CD8-positive, alpha-beta memory T cell (primary cell): ENCODE measurements at regions not wholly inside any gene's neighbourhood (a gene's known extent, or its start where the extent isn't known, plus 50 kb on each side); places are given as distances from the start of the nearest gene placed in this dataset.

Source experiments
- CTCF ChIA-PET: fragments of 350-600 bp; sonication (Branson Sonifier 250); formaldehyde crosslinking; loops from one replicate; lab custom pipeline; 2021; ENCODE audit warnings: antibody characterized with exemption; lab: Charles Lee
- POLR2A ChIA-PET: fragments of 350-600 bp; sonication (Branson Sonifier 250); formaldehyde crosslinking; loops from one replicate; lab custom pipeline; 2021; ENCODE audit warnings: antibody characterized with exemption; lab: Charles Lee
- DNase-seq, 5 donors: peaks; one replicate each; pipeline versions ENCODE4 v3.0.0 to v3.0.0-alpha.2; 2020 to 2022; ENCODE audit warnings: mixed read lengths in 1 of 5
- H3K27ac ChIP-seq: one replicate; pipeline ENCODE4 v1.7.0; 2013; ENCODE audit warnings: low read depth, mild to moderate bottlenecking, low read length, moderate library complexity
- H3K27me3 ChIP-seq: 2 replicates; pipeline ENCODE4 v1.7.0; 2013; ENCODE audit warnings: low read length, mild to moderate bottlenecking; ENCODE audit not compliant: insufficient read depth, poor library complexity, severe bottlenecking
- H3K36me3 ChIP-seq: 2 replicates; pipeline ENCODE4 v1.7.0; 2013; ENCODE audit warnings: mild to moderate bottlenecking, low read length, moderate library complexity; ENCODE audit not compliant: insufficient read depth
- H3K4me1 ChIP-seq: 2 replicates; pipeline ENCODE4 v1.7.0; 2013; ENCODE audit warnings: mild to moderate bottlenecking, low read length, moderate library complexity; ENCODE audit not compliant: insufficient read depth
- H3K4me3 ChIP-seq: 2 replicates; pipeline ENCODE4 v1.7.0; 2013; ENCODE audit warnings: mild to moderate bottlenecking, low read length
- H3K9me3 ChIP-seq: 2 replicates; pipeline ENCODE4 v1.7.0; 2013; ENCODE audit warnings: mild to moderate bottlenecking, low read length
- H3K27ac Mint-ChIP-seq, 8 donors: one replicate each; pipeline ENCODE4 v1.8.0; 2020 to 2021; ENCODE audit warnings: mixed read lengths in 8 of 8, mild to moderate bottlenecking in 6 of 8, inconsistent platforms in 3 of 8, moderate library complexity in 3 of 8
- H3K27me3 Mint-ChIP-seq, 2 donors: one replicate each; pipeline ENCODE4 v1.8.0; 2020 to 2021; ENCODE audit warnings: mixed read lengths in 2 of 2, mild to moderate bottlenecking in 1 of 2, moderate library complexity in 1 of 2
- H3K36me3 Mint-ChIP-seq, 3 donors: one replicate each; pipeline ENCODE4 v1.8.0; 2020 to 2021; ENCODE audit warnings: mixed read lengths in 3 of 3, inconsistent platforms in 1 of 3, mild to moderate bottlenecking in 1 of 3
- H3K4me1 Mint-ChIP-seq, 3 donors: one replicate each; pipeline ENCODE4 v1.8.0; 2020 to 2021; ENCODE audit warnings: mixed read lengths in 3 of 3, inconsistent platforms in 1 of 3, mild to moderate bottlenecking in 1 of 3
- H3K4me3 Mint-ChIP-seq, 7 donors: one replicate each; pipeline ENCODE4 v1.8.0; 2020 to 2021; ENCODE audit warnings: mixed read lengths in 7 of 7, mild to moderate bottlenecking in 6 of 7, moderate library complexity in 4 of 7, inconsistent platforms in 2 of 7
- H3K9me3 Mint-ChIP-seq, 5 donors: one replicate each; pipeline ENCODE4 v1.8.0; 2020 to 2022; ENCODE audit warnings: mixed read lengths in 5 of 5, mild to moderate bottlenecking in 3 of 5, moderate library complexity in 2 of 5, inconsistent platforms in 1 of 5

DNA sequence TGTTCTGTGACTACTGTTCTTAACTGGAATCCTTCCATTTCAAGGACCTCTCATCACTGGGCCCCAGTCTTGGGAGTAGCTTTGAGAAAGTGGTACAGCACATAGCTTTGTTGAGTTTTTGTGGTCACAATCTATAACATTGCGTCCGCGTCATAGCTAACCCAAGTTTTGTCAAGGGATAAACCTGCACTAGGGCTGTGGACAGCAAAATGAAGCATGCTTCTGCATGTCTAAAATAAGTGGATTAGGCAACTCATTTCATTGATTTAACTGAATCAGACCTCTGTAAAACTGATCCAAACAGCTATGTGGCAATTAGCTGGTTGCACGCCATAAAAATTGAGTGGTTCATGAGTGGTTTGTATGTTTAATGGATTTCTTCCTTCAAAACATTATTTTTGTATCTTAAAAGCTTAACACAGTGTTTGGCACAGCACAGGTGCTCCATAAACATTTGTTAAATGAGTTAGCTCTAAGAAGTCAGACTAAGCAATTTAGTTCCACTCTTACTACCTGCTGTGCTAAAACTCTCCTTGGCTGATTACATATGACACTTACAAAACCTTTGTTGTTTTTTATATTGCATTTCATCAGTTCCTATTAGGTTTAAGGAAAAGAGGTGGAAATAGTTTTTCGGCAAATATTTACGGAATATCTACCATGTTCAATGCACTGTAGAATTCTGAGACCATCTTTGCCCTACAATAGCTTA is 160.3 kb upstream of the ATXN1 start:
- no peaks in the 10 kb centered on the region for H3K4me1 Mint-ChIP-seq
- no peak overlapping the region for H3K27ac Mint-ChIP-seq
- H3K27ac ChIP-seq: no peak overlapping the region
- H3K4me3 Mint-ChIP-seq: no peak overlapping the region
- H3K27me3 Mint-ChIP-seq: peaks cover 6 to 25% of the 10 kb centered on the region in 2 donors
- H3K4me3 ChIP-seq: no peak overlapping the region
- ChIA-PET POLR2A (no interaction called here), CTCF (no interaction called here)
- H3K4me1 ChIP-seq: no peaks in the 10 kb centered on the region
- H3K36me3 Mint-ChIP-seq: no peaks in the 10 kb centered on the region
- no peaks in the 10 kb centered on the region for H3K36me3 ChIP-seq
- no peak for DNase-seq
- no peaks in the 10 kb centered on the region for H3K9me3 Mint-ChIP-seq
- no peaks in the 10 kb centered on the region for H3K9me3 ChIP-seq
- no peaks in the 10 kb centered on the region for H3K27me3 ChIP-seq

DNA sequence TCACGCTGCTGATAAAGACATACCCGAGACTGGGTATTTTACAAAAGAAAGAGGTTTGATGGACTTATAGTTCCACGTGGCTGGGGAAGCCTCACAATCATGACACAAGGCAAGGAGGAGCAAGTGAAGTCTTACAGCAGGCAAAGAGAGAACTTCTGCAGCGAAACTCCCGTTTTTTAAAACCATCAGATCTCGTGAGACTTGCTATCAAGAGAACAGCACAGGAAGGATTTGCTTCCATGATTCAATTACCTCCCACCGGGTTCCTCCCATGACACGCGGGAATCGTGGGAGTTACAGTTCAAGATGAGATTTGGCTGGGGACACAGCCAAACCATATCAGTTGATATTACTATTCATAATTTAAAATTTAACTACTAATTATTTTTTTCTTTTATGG is 157.3 kb upstream of the ATXN1 start:
- no peaks in the 10 kb centered on the region for H3K4me1 Mint-ChIP-seq
- ChIA-PET POLR2A (no interaction called here), CTCF (no interaction called here)
- H3K9me3 Mint-ChIP-seq: peaks cover 1 to 7% (median 5%) of the 10 kb centered on the region in 5 donors
- peaks cover 0 to 4% (median 0%) of the 10 kb centered on the region in 3 donors for H3K36me3 Mint-ChIP-seq
- DNase-seq: no peak
- no peak overlapping the region for H3K4me3 Mint-ChIP-seq
- no peak overlapping the region for H3K27ac ChIP-seq
- H3K4me1 ChIP-seq: no peaks in the 10 kb centered on the region
- H3K9me3 ChIP-seq: no peaks in the 10 kb centered on the region
- H3K36me3 ChIP-seq: no peaks in the 10 kb centered on the region
- H3K27me3 ChIP-seq: no peaks in the 10 kb centered on the region
- no peak overlapping the region for H3K27ac Mint-ChIP-seq
- no peak overlapping the region for H3K4me3 ChIP-seq
- peaks cover 6 to 14% of the 10 kb centered on the region in 2 donors for H3K27me3 Mint-ChIP-seq

DNA sequence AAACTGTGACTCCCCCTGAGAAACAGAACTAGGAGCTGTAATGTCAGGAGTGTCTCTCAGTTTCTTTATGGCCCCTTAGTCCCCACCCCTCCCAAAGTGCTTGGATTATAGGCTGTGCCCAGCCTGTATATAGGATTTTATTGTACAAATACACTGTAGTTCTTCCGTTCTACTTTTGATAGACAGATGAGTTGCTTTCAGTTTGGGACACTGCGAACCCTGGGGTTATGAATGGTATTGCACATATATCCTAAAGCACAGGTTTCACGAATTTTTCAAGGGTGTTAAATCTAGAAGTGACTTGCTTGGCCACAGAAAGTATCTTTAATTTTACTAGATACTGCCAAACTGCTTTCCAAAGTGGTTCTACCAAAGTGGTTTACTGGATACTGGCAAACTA is 152.9 kb upstream of the ATXN1 start:
- peaks cover 12 to 30% (median 20%) of the 10 kb centered on the region in 5 donors for H3K9me3 Mint-ChIP-seq
- Histone ChIP-seq H3K9me3 (no peaks in the 10 kb centered on the region), H3K27ac (no peak overlapping the region), H3K4me3 (no peak overlapping the region), H3K27me3 (no peaks in the 10 kb centered on the region), H3K4me1 (no peaks in the 10 kb centered on the region), H3K36me3 (no peaks in the 10 kb centered on the region)
- H3K27me3 Mint-ChIP-seq: peaks cover 3 to 9% of the 10 kb centered on the region in 2 donors
- H3K27ac Mint-ChIP-seq: no peak overlapping the region
- DNase-seq: no peak
- no peaks in the 10 kb centered on the region for H3K4me1 Mint-ChIP-seq
- no peak overlapping the region for H3K4me3 Mint-ChIP-seq
- H3K36me3 Mint-ChIP-seq: peaks cover 0 to 4% (median 0%) of the 10 kb centered on the region in 3 donors
- POLR2A ChIA-PET: no interaction called here
- CTCF ChIA-PET: no interaction called here

DNA sequence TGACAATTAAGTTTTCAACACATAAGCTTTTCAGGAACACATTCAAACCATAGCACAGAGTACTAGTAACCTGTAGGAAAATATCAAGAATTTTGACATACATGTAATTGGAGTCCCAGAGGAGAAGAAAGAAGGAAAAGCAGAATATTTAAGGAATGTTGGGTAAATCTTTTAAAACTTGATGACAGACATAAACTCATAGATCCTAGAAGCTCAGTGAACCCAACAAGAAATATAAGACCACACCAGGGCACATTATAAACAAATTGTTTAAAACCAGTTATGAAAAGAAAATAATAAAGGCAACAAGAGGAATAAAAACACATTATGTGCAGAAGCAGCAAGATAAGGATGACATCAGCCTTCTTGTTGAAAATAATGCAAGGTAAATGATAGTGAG is 151.5 kb upstream of the ATXN1 start:
- Histone ChIP-seq H3K4me3 (no peak overlapping the region), H3K36me3 (no peaks in the 10 kb centered on the region), H3K4me1 (no peaks in the 10 kb centered on the region), H3K27ac (no peak overlapping the region), H3K27me3 (no peaks in the 10 kb centered on the region), H3K9me3 (no peaks in the 10 kb centered on the region)
- ChIA-PET CTCF (no interaction called here), POLR2A (no interaction called here)
- Mint-ChIP-seq H3K36me3 (peaks cover 0 to 4% (median 0%) of the 10 kb centered on the region in 3 donors), H3K4me1 (no peaks in the 10 kb centered on the region), H3K9me3 (peaks cover 12 to 30% (median 20%) of the 10 kb centered on the region in 5 donors), H3K27ac (no peak overlapping the region), H3K4me3 (no peak overlapping the region), H3K27me3 (peaks cover 3% of the 10 kb centered on the region in 2 donors)
- no peak for DNase-seq

DNA sequence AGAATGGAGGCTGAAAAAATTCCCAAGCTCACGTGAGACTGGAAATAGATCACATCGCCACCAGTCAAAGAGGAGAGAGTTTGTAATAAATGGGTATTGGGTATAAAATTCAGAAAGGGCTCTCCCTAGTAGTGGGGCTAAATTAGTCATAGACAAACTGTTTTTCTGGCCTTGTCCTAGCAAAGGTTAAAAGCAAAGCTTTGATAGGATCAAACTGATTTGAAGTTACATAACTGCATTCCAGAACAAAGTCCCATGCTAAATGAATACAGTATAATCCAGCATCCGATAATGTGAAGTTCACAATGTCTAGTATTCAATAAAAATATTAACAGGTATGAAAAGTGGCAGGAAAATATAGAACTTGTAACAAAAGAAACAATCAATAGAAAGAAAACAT is 149.8 kb upstream of the ATXN1 start:
- POLR2A ChIA-PET: no interaction called here
- peaks cover 12 to 30% (median 20%) of the 10 kb centered on the region in 5 donors for H3K9me3 Mint-ChIP-seq
- Histone ChIP-seq H3K4me1 (no peaks in the 10 kb centered on the region), H3K27me3 (no peaks in the 10 kb centered on the region), H3K4me3 (no peak overlapping the region), H3K36me3 (no peaks in the 10 kb centered on the region), H3K9me3 (no peaks in the 10 kb centered on the region), H3K27ac (no peak overlapping the region)
- H3K27me3 Mint-ChIP-seq: peaks cover 8 to 12% of the 10 kb centered on the region in 2 donors
- peaks cover 0 to 4% (median 0%) of the 10 kb centered on the region in 3 donors for H3K36me3 Mint-ChIP-seq
- DNase-seq: no peak
- H3K27ac Mint-ChIP-seq: no peak overlapping the region
- H3K4me1 Mint-ChIP-seq: no peaks in the 10 kb centered on the region
- CTCF ChIA-PET: no interaction called here
- no peak overlapping the region for H3K4me3 Mint-ChIP-seq

DNA sequence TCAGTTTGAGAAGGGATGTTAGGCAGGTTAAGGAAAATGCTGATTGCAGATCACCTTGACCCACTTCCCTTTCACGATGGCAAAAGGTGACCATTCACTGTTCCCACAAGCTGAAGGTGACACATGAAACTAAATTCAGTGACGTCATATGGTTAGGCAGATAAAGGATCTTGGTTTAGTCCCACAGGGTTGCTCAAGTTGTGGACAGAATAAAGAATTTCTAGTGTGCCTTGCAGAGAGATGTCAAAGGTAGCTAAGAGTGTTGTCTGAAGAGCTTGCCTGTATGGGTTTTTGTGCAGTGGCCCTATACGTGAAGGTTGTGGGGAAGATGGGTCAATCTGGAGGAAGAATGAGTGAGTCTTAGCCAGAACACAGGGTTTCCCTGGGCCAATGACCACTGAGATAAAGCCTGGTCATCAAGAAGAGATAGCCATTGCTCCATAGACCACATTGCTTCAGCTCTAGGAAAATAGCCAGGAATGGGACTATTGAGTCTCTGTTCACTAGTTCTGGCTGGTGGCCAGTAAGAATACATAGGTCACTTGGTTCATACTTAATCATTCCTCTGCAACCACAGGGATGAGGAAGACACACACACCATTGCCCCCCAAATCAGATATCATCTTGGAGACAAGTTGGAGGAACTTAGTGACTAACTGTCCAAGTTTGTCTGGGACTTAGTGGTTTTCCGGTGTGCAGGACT is 148.5 kb upstream of the ATXN1 start:
- no peak for DNase-seq
- Mint-ChIP-seq H3K27ac (no peak overlapping the region), H3K9me3 (peaks cover 9 to 27% (median 20%) of the 10 kb centered on the region in 5 donors), H3K36me3 (peaks cover 0 to 4% (median 0%) of the 10 kb centered on the region in 3 donors), H3K4me3 (no peak overlapping the region), H3K27me3 (peaks cover 9 to 16% of the 10 kb centered on the region in 2 donors), H3K4me1 (no peaks in the 10 kb centered on the region)
- H3K36me3 ChIP-seq: no peaks in the 10 kb centered on the region
- CTCF ChIA-PET: no interaction called here
- no peak overlapping the region for H3K4me3 ChIP-seq
- no peak overlapping the region for H3K27ac ChIP-seq
- no peaks in the 10 kb centered on the region for H3K9me3 ChIP-seq
- POLR2A ChIA-PET: no interaction called here
- no peaks in the 10 kb centered on the region for H3K4me1 ChIP-seq
- no peaks in the 10 kb centered on the region for H3K27me3 ChIP-seq

DNA sequence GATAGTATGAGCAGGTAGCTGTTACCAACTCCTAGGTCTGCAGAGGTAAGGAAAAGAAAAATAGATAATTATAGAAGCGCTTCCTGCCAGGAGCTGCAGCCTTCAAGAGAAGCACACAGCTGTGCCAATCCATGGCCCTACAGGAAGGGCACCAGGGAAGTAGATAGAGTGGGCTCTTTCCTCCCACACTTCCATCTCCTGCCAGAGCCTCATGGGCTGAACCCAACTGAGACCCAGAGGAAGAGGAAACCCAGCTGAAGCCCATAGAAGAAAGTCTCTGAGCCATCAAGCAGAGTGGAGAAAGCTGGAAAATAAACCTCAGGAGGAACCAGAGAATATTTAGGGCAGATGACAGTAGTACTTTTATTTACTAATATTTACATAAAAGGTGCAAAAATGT is 146.7 kb upstream of the ATXN1 start:
- H3K27ac ChIP-seq: no peak overlapping the region
- Mint-ChIP-seq H3K9me3 (peaks cover 5 to 17% (median 11%) of the 10 kb centered on the region in 5 donors), H3K27ac (no peak overlapping the region), H3K4me1 (no peaks in the 10 kb centered on the region), H3K27me3 (peaks cover 14 to 32% of the 10 kb centered on the region in 2 donors), H3K4me3 (no peak overlapping the region), H3K36me3 (no peaks in the 10 kb centered on the region)
- POLR2A ChIA-PET: no interaction called here
- H3K4me1 ChIP-seq: no peaks in the 10 kb centered on the region
- no peak overlapping the region for H3K4me3 ChIP-seq
- no peaks in the 10 kb centered on the region for H3K27me3 ChIP-seq
- DNase-seq: no peak
- CTCF ChIA-PET: no interaction called here
- no peaks in the 10 kb centered on the region for H3K9me3 ChIP-seq
- no peaks in the 10 kb centered on the region for H3K36me3 ChIP-seq

DNA sequence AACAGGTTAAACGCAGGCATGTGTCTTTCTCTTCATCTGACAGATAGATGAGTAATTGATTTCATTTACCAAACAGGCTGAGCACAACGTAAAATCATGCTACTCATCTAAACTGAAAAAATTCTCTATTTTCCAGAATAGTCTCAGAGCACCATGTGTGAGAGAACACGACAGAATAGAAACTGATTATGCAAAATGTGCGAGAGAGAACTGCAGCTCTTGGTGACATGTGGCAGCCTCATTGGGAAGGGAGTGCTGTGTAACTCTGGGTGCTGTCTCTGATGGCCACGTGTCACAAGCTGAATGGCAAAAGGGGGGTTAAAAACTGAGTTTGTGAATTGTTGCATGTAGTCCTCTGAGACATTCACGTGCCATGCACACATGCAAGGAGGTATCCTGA is 143.7 kb upstream of the ATXN1 start:
- Histone ChIP-seq H3K9me3 (no peaks in the 10 kb centered on the region), H3K27ac (no peak overlapping the region), H3K4me3 (no peak overlapping the region), H3K36me3 (no peaks in the 10 kb centered on the region), H3K4me1 (no peaks in the 10 kb centered on the region), H3K27me3 (no peaks in the 10 kb centered on the region)
- no peak overlapping the region for H3K27ac Mint-ChIP-seq
- POLR2A ChIA-PET: no interaction called here
- DNase-seq: no peak
- CTCF ChIA-PET: no interaction called here
- H3K27me3 Mint-ChIP-seq: peaks cover 21 to 50% of the 10 kb centered on the region in 2 donors
- no peak overlapping the region for H3K4me3 Mint-ChIP-seq
- no peaks in the 10 kb centered on the region for H3K9me3 Mint-ChIP-seq
- no peaks in the 10 kb centered on the region for H3K36me3 Mint-ChIP-seq
- no peaks in the 10 kb centered on the region for H3K4me1 Mint-ChIP-seq
